Lung (tissue), 11 donors: ENCODE measurements at regions not wholly inside any gene's neighbourhood (a gene's known extent, or its start where the extent isn't known, plus 50 kb on each side); places are given as distances from the start of the nearest gene placed in this dataset.
A peak's percentile ranks its signal among the peaks of the same experiment; 100 is the strongest.

ENCODE experiments used
- ATAC-seq: fragments of 200-7000 bp; cut with Tn5 transposase; one replicate; pipeline ENCODE4 v1.9.1; 2020; ENCODE audit warnings: moderate number of reproducible peaks; ENCODE audit not compliant: insufficient read depth, low FRiP score
- DNase-seq, 3 donors: peaks; one replicate each; pipeline ENCODE4 v3.0.0-alpha.2; 2013 to 2017
- H3K27ac ChIP-seq, 2 donors: one replicate each; pipeline ENCODE4 v1.5.1; 2013; ENCODE audit warnings: mild to moderate bottlenecking in 2 of 2, moderate library complexity in 2 of 2, control low read depth in 1 of 2, inconsistent platforms in 1 of 2, low read depth in 1 of 2, low read length in 1 of 2
- H3K27me3 ChIP-seq, 3 donors: one replicate each; pipeline ENCODE4 v1.5.1; 2013; ENCODE audit warnings: low read length in 2 of 3; ENCODE audit not compliant: control insufficient read depth in 3 of 3, insufficient read depth in 3 of 3
- H3K36me3 ChIP-seq, 4 donors: one replicate each; pipeline ENCODE4 v1.5.1; 2013; ENCODE audit warnings: low read length in 4 of 4, mild to moderate bottlenecking in 1 of 4, moderate library complexity in 1 of 4; ENCODE audit not compliant: control insufficient read depth in 4 of 4, insufficient read depth in 4 of 4
- H3K4me1 ChIP-seq, 5 donors: one replicate each; pipeline ENCODE4 v1.5.1; 2013; ENCODE audit warnings: low read length in 5 of 5, mild to moderate bottlenecking in 2 of 5, moderate library complexity in 1 of 5; ENCODE audit not compliant: control insufficient read depth in 5 of 5, insufficient read depth in 5 of 5
- H3K4me3 ChIP-seq: one replicate; pipeline ENCODE4 v1.5.1; 2013; ENCODE audit warnings: mild to moderate bottlenecking, control low read depth, moderate library complexity
- H3K9ac ChIP-seq, 2 donors: one replicate each; pipeline ENCODE4 v1.5.1; 2013; ENCODE audit warnings: low read length in 2 of 2, control low read depth in 1 of 2; ENCODE audit not compliant: insufficient read depth in 1 of 2
- H3K9me3 ChIP-seq, 4 donors: one replicate each; pipeline ENCODE4 v1.5.1; 2013; ENCODE audit warnings: low read length in 3 of 4, mild to moderate bottlenecking in 1 of 4, moderate library complexity in 1 of 4; ENCODE audit not compliant: control insufficient read depth in 4 of 4, insufficient read depth in 3 of 4
- WGBS, 2 donors: extraction: QIAGEN DNeasy Blood & Tissue Kit; methylation state at CpG; one replicate each; pipeline ENCODE4 v1.1.7; 2013; 5-methylcytosine and 5-hydroxymethylcytosine counted together
- TF ChIP-seq, protein P1 (sequence below): IDR thresholded peaks from 2 replicates; pipeline ENCODE4 v1.5.1; 2012; ENCODE audit warnings: mild to moderate bottlenecking; ENCODE audit errors: control extremely low read depth, extremely low read depth
- donor health status: control.
- donor health status: control.
- donor health status: Bipolar disorder and iron deficiency.
- donor health status: healthy.
- donor health status: DM: yes; HTN: yes; CAD: no.

DNA sequence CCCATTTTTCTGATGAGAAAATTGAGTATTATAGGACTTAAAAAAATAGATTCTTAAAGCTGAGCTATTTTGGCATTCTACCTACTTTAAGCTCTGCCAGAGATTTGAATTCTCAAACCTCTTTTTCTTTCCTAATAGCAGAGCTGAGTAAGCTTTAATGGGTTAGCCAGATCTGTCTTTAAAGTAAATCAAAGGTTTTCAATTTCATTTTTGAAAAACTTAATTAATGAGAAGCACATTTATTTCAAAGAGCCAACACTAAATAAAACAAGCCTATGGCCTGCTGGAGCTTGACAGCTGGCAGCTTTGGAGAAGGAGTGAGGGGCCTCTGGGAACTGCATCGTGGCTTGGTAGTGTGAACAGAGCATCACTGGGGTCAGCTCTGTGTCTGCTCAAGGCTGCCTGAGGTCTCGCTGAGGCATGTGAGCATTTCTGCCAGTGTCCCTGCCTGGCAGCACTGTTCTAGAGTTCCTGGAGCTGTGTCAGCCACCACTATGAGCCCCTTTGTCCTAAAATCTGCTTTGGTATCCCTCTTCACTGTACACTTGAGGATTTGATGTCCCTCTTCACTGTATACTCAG, 50.4 kb upstream of the PRSS23 start:
- no peak overlapping the region for H3K27ac ChIP-seq
- 71 to 80% methylated on average over 2 of the region's 2 CpGs for WGBS, 2 donors

DNA sequence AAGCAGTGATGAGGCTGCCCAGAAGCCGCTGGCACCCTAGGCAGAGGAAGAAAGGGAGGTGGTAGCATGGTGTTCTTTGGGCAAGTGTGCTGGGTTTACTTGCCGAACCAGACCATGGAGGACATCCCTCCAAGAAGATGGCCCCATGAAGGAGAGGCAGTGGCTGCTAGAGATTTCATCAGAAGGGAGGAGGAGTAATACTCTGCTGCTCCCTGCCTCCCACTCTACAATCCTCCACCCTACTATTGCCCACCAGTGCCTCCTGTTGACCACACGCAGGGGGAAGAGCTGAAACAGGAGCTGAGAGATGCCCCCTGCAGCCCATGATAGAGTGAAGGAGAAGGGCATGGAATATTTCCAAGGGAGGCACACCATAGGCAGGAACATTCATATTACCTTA, 51.0 kb upstream of the PRSS23 start:
- Histone ChIP-seq H3K4me1 (peaks cover 0 to 18% (median 0%) of the 10 kb centered on the region in 5 donors), H3K36me3 (no peaks in the 10 kb centered on the region), H3K27ac (no peak overlapping the region), H3K4me3 (no peak overlapping the region), H3K27me3 (no peaks in the 10 kb centered on the region), H3K9ac (no peak overlapping the region), H3K9me3 (no peaks in the 10 kb centered on the region)
- ATAC-seq (no peak), DNase-seq (no peak)
- TF ChIP-seq, protein P1, sequence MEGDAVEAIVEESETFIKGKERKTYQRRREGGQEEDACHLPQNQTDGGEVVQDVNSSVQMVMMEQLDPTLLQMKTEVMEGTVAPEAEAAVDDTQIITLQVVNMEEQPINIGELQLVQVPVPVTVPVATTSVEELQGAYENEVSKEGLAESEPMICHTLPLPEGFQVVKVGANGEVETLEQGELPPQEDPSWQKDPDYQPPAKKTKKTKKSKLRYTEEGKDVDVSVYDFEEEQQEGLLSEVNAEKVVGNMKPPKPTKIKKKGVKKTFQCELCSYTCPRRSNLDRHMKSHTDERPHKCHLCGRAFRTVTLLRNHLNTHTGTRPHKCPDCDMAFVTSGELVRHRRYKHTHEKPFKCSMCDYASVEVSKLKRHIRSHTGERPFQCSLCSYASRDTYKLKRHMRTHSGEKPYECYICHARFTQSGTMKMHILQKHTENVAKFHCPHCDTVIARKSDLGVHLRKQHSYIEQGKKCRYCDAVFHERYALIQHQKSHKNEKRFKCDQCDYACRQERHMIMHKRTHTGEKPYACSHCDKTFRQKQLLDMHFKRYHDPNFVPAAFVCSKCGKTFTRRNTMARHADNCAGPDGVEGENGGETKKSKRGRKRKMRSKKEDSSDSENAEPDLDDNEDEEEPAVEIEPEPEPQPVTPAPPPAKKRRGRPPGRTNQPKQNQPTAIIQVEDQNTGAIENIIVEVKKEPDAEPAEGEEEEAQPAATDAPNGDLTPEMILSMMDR, result no peak
- 94 to 100% methylated on average over 3 of the region's 3 CpGs for WGBS, 2 donors

More for the DNA sequence above, 50.4 kb upstream of the PRSS23 start:
- Histone ChIP-seq H3K36me3 (no peaks in the 10 kb centered on the region), H3K4me3 (no peak overlapping the region), H3K4me1 (peaks cover 0 to 18% (median 0%) of the 10 kb centered on the region in 5 donors), H3K9ac (no peak overlapping the region), H3K27me3 (no peaks in the 10 kb centered on the region), H3K9me3 (no peaks in the 10 kb centered on the region)
- ATAC-seq, result no peak
- TF ChIP-seq, protein P1, result no peak
- DNase-seq, result peak in 1 of 3 donors; percentile 50

DNA sequence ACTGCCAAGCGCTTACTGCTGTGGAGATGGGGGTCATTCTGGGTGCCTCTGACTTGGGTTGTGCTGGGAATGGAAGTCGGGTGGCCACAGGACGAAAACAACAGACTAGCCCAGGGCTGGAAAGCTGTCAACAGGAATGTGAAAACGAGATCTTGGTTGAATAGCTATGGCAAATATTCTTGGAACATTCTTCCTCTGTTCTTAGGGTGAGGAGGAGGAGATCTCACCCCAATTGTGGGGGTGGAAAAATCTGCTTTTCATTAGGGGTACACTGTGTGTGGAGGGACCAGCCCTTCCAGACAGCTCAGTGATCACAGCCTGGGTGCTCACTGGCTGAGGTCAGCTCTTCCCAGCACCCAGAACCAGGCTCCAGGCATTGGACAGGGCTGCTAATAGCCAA, 52.0 kb upstream of the PRSS23 start:
- H3K27me3 ChIP-seq, result no peaks in the 10 kb centered on the region
- no peak for ATAC-seq
- H3K4me3 ChIP-seq, result no peak overlapping the region
- 79 to 90% methylated on average over 4 of the region's 4 CpGs for WGBS, 2 donors
- no peaks in the 10 kb centered on the region for H3K36me3 ChIP-seq
- no peak overlapping the region for H3K9ac ChIP-seq
- TF ChIP-seq, protein P1, result no peak
- no peak overlapping the region for H3K27ac ChIP-seq
- no peak for DNase-seq
- H3K9me3 ChIP-seq, result no peaks in the 10 kb centered on the region
- peaks cover 0 to 15% (median 0%) of the 10 kb centered on the region in 5 donors for H3K4me1 ChIP-seq

DNA sequence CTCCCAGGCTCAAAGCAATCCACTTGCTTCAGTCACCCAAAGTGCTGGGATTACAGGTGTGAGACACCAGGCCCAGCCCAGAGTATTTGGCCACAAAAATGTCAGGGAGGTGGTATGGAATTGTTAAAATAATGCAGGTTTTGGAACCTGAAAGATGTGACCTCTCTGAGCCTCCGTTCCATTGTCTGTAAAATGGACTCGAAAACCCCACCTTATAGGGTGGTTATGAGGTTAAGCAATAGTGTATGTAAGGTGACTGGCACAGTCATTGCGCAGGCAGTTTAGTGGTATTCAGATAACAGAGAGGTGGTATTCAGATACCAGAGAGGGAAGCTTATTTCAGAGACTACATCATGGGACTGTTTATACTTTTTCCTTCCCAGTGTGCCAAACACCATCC, 52.5 kb upstream of the PRSS23 start:
- Histone ChIP-seq H3K9me3 (no peaks in the 10 kb centered on the region), H3K9ac (no peak overlapping the region), H3K4me1 (peaks cover 0 to 15% (median 0%) of the 10 kb centered on the region in 5 donors), H3K4me3 (no peak overlapping the region), H3K27me3 (no peaks in the 10 kb centered on the region), H3K27ac (no peak overlapping the region), H3K36me3 (no peaks in the 10 kb centered on the region)
- TF ChIP-seq, protein P1, result no peak
- WGBS, 2 donors, result 97 to 98% methylated on average over 3 of the region's 3 CpGs
- ATAC-seq, result no peak
- no peak for DNase-seq
